ENCODE measurements at regions not wholly inside any gene's neighbourhood (a gene's known extent, or its start where the extent isn't known, plus 50 kb on each side); places are given as distances from the start of the nearest gene placed in this dataset.

DNA sequence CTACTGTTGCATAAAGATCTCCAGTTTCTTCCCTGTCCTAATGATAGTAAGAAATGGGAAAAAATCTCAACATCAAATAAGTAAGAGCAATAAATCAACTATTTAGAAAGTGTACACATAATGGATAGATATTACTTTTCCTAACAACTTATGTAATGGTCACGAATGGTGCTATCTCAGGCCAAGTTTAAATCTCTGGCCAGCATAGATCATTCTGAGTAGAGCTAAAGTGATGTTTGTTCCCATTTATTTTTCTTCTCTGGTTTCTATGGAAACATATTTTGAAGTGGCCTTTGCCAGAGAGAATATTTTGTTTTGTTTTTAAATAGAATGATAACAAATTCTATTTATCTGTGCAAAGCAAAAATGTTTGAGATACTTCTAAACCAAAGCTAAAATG, 249.7 kb upstream of the TTC14 start (continued):
- no peak for TF ChIP-seq CHD1 (IDR thresholded peaks at IDR 0.05; ENCODE audit: low read depth, low read length)

- 42% methylated on average over 8 of the region's 8 CpGs for WGBS (ENCODE audit: insufficient coverage, insufficient replicate concordance, low lambda C conversion rate, missing lambda C conversion rate)
- Histone ChIP-seq H3K4me3 (no peak overlapping the region), H3K4me2 (ENCODE audit: control insufficient read depth, insufficient read depth) (no peak overlapping the region), H3K9ac (ENCODE audit: control insufficient read depth, insufficient read depth, low read length) (no peak overlapping the region), H3K27ac (ENCODE audit: control insufficient read depth, insufficient read depth) (no peak overlapping the region), H4K20me1 (ENCODE audit: control insufficient read depth, insufficient read depth) (no peaks in the 10 kb centered on the region), H3K36me3 (ENCODE audit: control insufficient read depth in 2 of 2, insufficient read depth in 2 of 2, low read length in 1 of 2) (no peaks in the 10 kb centered on the region), H3K4me1 (ENCODE audit: control insufficient read depth, insufficient read depth, low read length) (no peaks in the 10 kb centered on the region), H2AFZ (ENCODE audit: control insufficient read depth, low read depth, low read length) (no peak overlapping the region), H3K9me3 (replicated peaks; ENCODE audit: control insufficient read depth, insufficient read depth, low read length) (no peaks in the 10 kb centered on the region), H3K79me2 (ENCODE audit: control insufficient read depth, insufficient read depth, low read length) (no peaks in the 10 kb centered on the region), H3K27me3 (replicated peaks in 1 of 2; ENCODE audit: control insufficient read depth in 2 of 2, insufficient read depth in 2 of 2, low read length in 1 of 2) (no peaks in the 10 kb centered on the region)
- FAIRE-seq (no peak), ATAC-seq (no peak), DNase-seq (ENCODE audit: low read depth, low spot score) (no peak)
- CTCF ChIA-PET, result no interaction called here
- intact Hi-C loops (cut with micrococcal nuclease; ENCODE audit: unreplicated experiment), result no loop called here
- no TSS peak for BruUV-seq (replicated peaks)
- SMC1A ChIA-PET (ENCODE audit: uncharacterized antibody, unreplicated experiment), result no interaction called here
- TF ChIP-seq NFXL1 (IDR thresholded peaks at IDR 0.05; ENCODE audit: borderline replicate concordance) (no peak), NFYA (IDR thresholded peaks at IDR 0.05; ENCODE audit: borderline replicate concordance, low read depth, low read length) (no peak), NR2C2 (IDR thresholded peaks at IDR 0.05; ENCODE audit: borderline replicate concordance, control insufficient read depth, insufficient read length, low read depth) (no peak), KAT2A (conservative IDR thresholded peaks at IDR 0.05; ENCODE audit: control insufficient read depth, low read depth, low read length) (no peak), POLR2AphosphoS2 (IDR thresholded peaks at IDR 0.05; ENCODE audit: low read depth, low read length) (no peak), RAD51 (IDR thresholded peaks at IDR 0.05) (no peak), CHD1 (IDR thresholded peaks at IDR 0.05; ENCODE audit: low read depth, low read length) (no peak), EZH2 (IDR thresholded peaks at IDR 0.05; ENCODE audit: borderline replicate concordance, control insufficient read depth, low read depth, low read length) (no peak), LARP7 (IDR thresholded peaks at IDR 0.05) (no peak), SREBF2 (IDR thresholded peaks at IDR 0.05; ENCODE audit: low read length) (no peak), MLLT1 (IDR thresholded peaks at IDR 0.05) (no peak), ZNF217 (IDR thresholded peaks at IDR 0.05) (no peak), GATAD2B (conservative IDR thresholded peaks at IDR 0.05; ENCODE audit: low read depth) (no peak), ZSCAN29 (IDR thresholded peaks at IDR 0.05) (no peak)
- TF ChIP-seq, protein P1, sequence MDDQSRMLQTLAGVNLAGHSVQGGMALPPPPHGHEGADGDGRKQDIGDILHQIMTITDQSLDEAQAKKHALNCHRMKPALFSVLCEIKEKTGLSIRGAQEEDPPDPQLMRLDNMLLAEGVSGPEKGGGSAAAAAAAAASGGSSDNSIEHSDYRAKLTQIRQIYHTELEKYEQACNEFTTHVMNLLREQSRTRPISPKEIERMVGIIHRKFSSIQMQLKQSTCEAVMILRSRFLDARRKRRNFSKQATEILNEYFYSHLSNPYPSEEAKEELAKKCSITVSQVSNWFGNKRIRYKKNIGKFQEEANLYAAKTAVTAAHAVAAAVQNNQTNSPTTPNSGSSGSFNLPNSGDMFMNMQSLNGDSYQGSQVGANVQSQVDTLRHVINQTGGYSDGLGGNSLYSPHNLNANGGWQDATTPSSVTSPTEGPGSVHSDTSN (IDR thresholded peaks at IDR 0.05; ENCODE audit: insufficient replicate concordance, low read depth, low read length), result no peak
- POLR2A ChIA-PET, result no interaction called here
- in situ Hi-C loops (cut with MboI), result no loop called here
- RAD21 ChIA-PET (ENCODE audit: unreplicated experiment), result no interaction called here
These were observed 247.7 kb upstream of the TTC14 start for GRCh38 chr3:180354214-180354613.

All from GM12878 (cell line).